ENCODE measurements at regions not wholly inside any gene's neighbourhood (a gene's known extent, or its start where the extent isn't known, plus 50 kb on each side); places are given as distances from the start of the nearest gene placed in this dataset.

- Histone ChIP-seq H3K9me3 (ENCODE audit: control insufficient read depth, low read length) (no peaks in the 10 kb centered on the region), H3K4me3 (ENCODE audit: insufficient read depth, low read depth, low read length, poor library complexity, severe bottlenecking) (no peak overlapping the region), H3K27ac (ENCODE audit: insufficient read depth, low read length, poor library complexity, severe bottlenecking) (no peak overlapping the region), H3K4me1 (ENCODE audit: control insufficient read depth, insufficient read depth, low read length, poor library complexity, severe bottlenecking) (no peaks in the 10 kb centered on the region), H3K27me3 (replicated peaks; ENCODE audit: control insufficient read depth, insufficient read depth, low read length, poor library complexity, severe bottlenecking) (peaks cover 14% of the 10 kb centered on the region), H3K36me3 (ENCODE audit: control insufficient read depth, insufficient read depth, low read length) (no peaks in the 10 kb centered on the region)
- DNase-seq, result no peak
These were observed 163.4 kb upstream of the MKI67 start for GRCh38 chr10:128289621-128290020.

DNA sequence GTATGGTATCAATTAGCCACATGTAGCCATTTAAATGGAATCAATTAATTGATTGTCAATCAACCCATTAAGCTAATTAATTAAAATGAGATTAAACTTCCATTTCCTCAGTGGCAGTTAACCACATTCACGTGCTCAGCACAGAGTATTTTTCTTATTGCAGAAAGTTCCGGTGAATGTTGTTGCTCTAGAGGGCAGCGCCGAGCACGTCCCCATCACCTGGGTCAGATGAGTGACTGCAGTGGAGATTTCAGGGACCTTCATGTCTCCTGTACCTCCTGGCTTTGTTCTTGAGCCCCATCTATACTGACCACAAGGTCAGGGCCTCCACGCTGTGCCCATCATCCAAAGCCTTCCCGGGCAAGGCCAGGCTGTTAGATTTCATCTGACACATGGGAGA, 168.8 kb upstream of the MKI67 start:
- no peak for DNase-seq

GRCh38 chr10:128296253-128297007, 170.2 kb upstream of the MKI67 start:
- Histone ChIP-seq H3K4me1 (ENCODE audit: control insufficient read depth, insufficient read depth, low read length, poor library complexity, severe bottlenecking) (no peaks in the 10 kb centered on the region), H3K27ac (ENCODE audit: insufficient read depth, low read length, poor library complexity, severe bottlenecking) (no peak overlapping the region), H3K36me3 (ENCODE audit: control insufficient read depth, insufficient read depth, low read length) (no peaks in the 10 kb centered on the region), H3K4me3 (ENCODE audit: insufficient read depth, low read depth, low read length, poor library complexity, severe bottlenecking) (no peak overlapping the region), H3K9me3 (ENCODE audit: control insufficient read depth, low read length) (no peaks in the 10 kb centered on the region), H3K27me3 (replicated peaks; ENCODE audit: control insufficient read depth, insufficient read depth, low read length, poor library complexity, severe bottlenecking) (no peaks in the 10 kb centered on the region)
- no peak for DNase-seq

More for the DNA sequence above, 168.8 kb upstream of the MKI67 start:
- H3K4me3 ChIP-seq (ENCODE audit: insufficient read depth, low read depth, low read length, poor library complexity, severe bottlenecking), result no peak overlapping the region
- no peaks in the 10 kb centered on the region for H3K4me1 ChIP-seq (ENCODE audit: control insufficient read depth, insufficient read depth, low read length, poor library complexity, severe bottlenecking)
- peaks cover 4% of the 10 kb centered on the region for H3K27me3 ChIP-seq (replicated peaks; ENCODE audit: control insufficient read depth, insufficient read depth, low read length, poor library complexity, severe bottlenecking)
- H3K36me3 ChIP-seq (ENCODE audit: control insufficient read depth, insufficient read depth, low read length), result no peaks in the 10 kb centered on the region
- H3K27ac ChIP-seq (ENCODE audit: insufficient read depth, low read length, poor library complexity, severe bottlenecking), result no peak overlapping the region
- no peaks in the 10 kb centered on the region for H3K9me3 ChIP-seq (ENCODE audit: control insufficient read depth, low read length)

DNA sequence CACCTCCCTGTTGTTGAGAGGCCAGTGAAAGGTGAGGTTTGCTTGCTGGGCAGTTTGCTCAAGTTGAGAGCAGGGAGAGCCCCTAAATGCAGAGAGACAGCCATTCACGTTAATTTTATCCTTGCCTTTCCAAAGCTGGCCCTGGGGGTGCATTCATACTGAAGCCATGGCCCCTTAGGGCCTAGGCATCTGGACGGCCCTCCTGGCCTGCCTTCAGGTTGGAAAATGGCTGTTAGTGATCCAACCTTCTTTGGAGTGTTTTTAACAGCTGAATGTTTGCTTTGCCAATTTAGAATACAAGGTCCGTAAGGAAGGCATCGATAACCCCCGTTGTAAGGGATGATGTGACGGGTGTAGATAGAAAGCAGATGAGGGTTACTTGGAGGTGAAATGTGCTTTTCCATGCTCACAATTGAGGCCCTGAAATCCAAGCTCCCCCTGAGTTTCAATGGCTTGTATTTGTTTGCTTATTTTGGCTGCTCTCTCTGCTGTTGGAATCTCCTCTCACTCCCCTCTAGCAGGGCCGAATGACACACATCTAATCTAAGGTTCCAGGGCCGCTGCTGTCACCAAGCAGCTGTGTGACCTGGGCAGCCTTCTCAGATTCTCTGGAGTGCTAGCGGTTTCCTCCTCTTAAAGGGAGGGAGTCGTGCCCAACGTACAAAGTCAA, 171.6 kb upstream of the MKI67 start:
- no peaks in the 10 kb centered on the region for H3K4me1 ChIP-seq (ENCODE audit: control insufficient read depth, insufficient read depth, low read length, poor library complexity, severe bottlenecking)
- no peak for DNase-seq
- no peaks in the 10 kb centered on the region for H3K9me3 ChIP-seq (ENCODE audit: control insufficient read depth, low read length)
- H3K4me3 ChIP-seq (ENCODE audit: insufficient read depth, low read depth, low read length, poor library complexity, severe bottlenecking), result no peak overlapping the region
- H3K27ac ChIP-seq (ENCODE audit: insufficient read depth, low read length, poor library complexity, severe bottlenecking), result no peak overlapping the region
- no peaks in the 10 kb centered on the region for H3K27me3 ChIP-seq (replicated peaks; ENCODE audit: control insufficient read depth, insufficient read depth, low read length, poor library complexity, severe bottlenecking)
- H3K36me3 ChIP-seq (ENCODE audit: control insufficient read depth, insufficient read depth, low read length), result no peaks in the 10 kb centered on the region

GRCh38 chr10:128298587-128298986, 172.4 kb upstream of the MKI67 start:
- DNase-seq, result no peak
- no peak overlapping the region for H3K27ac ChIP-seq (ENCODE audit: insufficient read depth, low read length, poor library complexity, severe bottlenecking)
- no peak overlapping the region for H3K4me3 ChIP-seq (ENCODE audit: insufficient read depth, low read depth, low read length, poor library complexity, severe bottlenecking)
- H3K4me1 ChIP-seq (ENCODE audit: control insufficient read depth, insufficient read depth, low read length, poor library complexity, severe bottlenecking), result no peaks in the 10 kb centered on the region
- H3K27me3 ChIP-seq (replicated peaks; ENCODE audit: control insufficient read depth, insufficient read depth, low read length, poor library complexity, severe bottlenecking), result no peaks in the 10 kb centered on the region
- H3K9me3 ChIP-seq (ENCODE audit: control insufficient read depth, low read length), result no peaks in the 10 kb centered on the region
- H3K36me3 ChIP-seq (ENCODE audit: control insufficient read depth, insufficient read depth, low read length), result no peaks in the 10 kb centered on the region

GRCh38 chr10:128300290-128300824, 174.1 kb upstream of the MKI67 start:
- Histone ChIP-seq H3K4me3 (ENCODE audit: insufficient read depth, low read depth, low read length, poor library complexity, severe bottlenecking) (no peak overlapping the region), H3K9me3 (ENCODE audit: control insufficient read depth, low read length) (no peaks in the 10 kb centered on the region), H3K27me3 (replicated peaks; ENCODE audit: control insufficient read depth, insufficient read depth, low read length, poor library complexity, severe bottlenecking) (no peaks in the 10 kb centered on the region), H3K4me1 (ENCODE audit: control insufficient read depth, insufficient read depth, low read length, poor library complexity, severe bottlenecking) (no peaks in the 10 kb centered on the region), H3K27ac (ENCODE audit: insufficient read depth, low read length, poor library complexity, severe bottlenecking) (no peak overlapping the region), H3K36me3 (ENCODE audit: control insufficient read depth, insufficient read depth, low read length) (no peaks in the 10 kb centered on the region)
- DNase-seq, result no peak

DNA sequence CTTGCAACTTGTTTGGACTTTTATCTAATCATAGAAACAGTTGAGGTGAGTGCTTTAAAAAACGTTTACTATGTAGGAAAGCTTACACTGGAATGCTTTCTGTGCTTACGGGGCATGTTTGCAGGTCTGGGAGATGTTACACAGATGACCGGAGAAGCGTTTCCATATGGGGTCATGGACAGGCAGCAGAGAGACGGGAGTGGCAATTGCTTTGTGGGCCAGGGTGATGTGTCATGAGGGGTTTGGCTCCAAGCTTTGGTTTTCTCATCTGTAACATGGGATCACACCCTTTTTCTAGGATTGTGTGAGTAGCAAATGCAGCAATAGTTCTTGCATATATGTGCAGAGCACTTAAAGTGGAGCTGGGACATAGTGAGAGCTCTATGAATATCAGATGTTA, 174.8 kb upstream of the MKI67 start:
- H3K9me3 ChIP-seq (ENCODE audit: control insufficient read depth, low read length), result no peaks in the 10 kb centered on the region
- no peak overlapping the region for H3K4me3 ChIP-seq (ENCODE audit: insufficient read depth, low read depth, low read length, poor library complexity, severe bottlenecking)
- no peaks in the 10 kb centered on the region for H3K27me3 ChIP-seq (replicated peaks; ENCODE audit: control insufficient read depth, insufficient read depth, low read length, poor library complexity, severe bottlenecking)
- H3K27ac ChIP-seq (ENCODE audit: insufficient read depth, low read length, poor library complexity, severe bottlenecking), result no peak overlapping the region
- H3K4me1 ChIP-seq (ENCODE audit: control insufficient read depth, insufficient read depth, low read length, poor library complexity, severe bottlenecking), result no peaks in the 10 kb centered on the region
- H3K36me3 ChIP-seq (ENCODE audit: control insufficient read depth, insufficient read depth, low read length), result no peaks in the 10 kb centered on the region
- DNase-seq, result no peak

DNA sequence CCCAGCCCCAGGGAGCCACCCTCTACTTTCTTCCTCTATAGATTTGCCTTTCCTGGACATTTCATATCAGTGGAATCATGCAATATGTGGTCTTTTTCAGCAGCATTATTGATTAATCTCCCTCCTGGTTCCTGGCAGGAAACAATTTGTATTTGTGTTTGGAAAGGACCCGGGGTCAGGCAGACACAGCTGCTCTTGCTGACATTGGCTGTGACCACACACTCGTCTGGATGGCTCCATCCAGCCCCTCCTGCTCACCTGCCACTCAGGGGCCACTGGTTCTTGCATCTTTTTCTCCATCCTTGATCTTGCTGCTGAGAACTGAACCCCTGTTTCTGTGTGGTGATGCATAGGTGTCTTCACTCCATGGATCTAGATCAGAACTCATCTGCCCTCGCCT, 176.6 kb upstream of the MKI67 start:
- H3K9me3 ChIP-seq (ENCODE audit: control insufficient read depth, low read length), result no peaks in the 10 kb centered on the region
- H3K4me1 ChIP-seq (ENCODE audit: control insufficient read depth, insufficient read depth, low read length, poor library complexity, severe bottlenecking), result no peaks in the 10 kb centered on the region
- no peak for DNase-seq
- no peaks in the 10 kb centered on the region for H3K36me3 ChIP-seq (ENCODE audit: control insufficient read depth, insufficient read depth, low read length)
- H3K4me3 ChIP-seq (ENCODE audit: insufficient read depth, low read depth, low read length, poor library complexity, severe bottlenecking), result no peak overlapping the region
- H3K27me3 ChIP-seq (replicated peaks; ENCODE audit: control insufficient read depth, insufficient read depth, low read length, poor library complexity, severe bottlenecking), result no peaks in the 10 kb centered on the region
- no peak overlapping the region for H3K27ac ChIP-seq (ENCODE audit: insufficient read depth, low read length, poor library complexity, severe bottlenecking)

GRCh38 chr10:128304271-128304670, 178.0 kb upstream of the MKI67 start:
- H3K4me3 ChIP-seq (ENCODE audit: insufficient read depth, low read depth, low read length, poor library complexity, severe bottlenecking), result no peak overlapping the region
- H3K36me3 ChIP-seq (ENCODE audit: control insufficient read depth, insufficient read depth, low read length), result no peaks in the 10 kb centered on the region
- no peak overlapping the region for H3K27ac ChIP-seq (ENCODE audit: insufficient read depth, low read length, poor library complexity, severe bottlenecking)
- no peak for DNase-seq
- H3K4me1 ChIP-seq (ENCODE audit: control insufficient read depth, insufficient read depth, low read length, poor library complexity, severe bottlenecking), result no peaks in the 10 kb centered on the region
- H3K27me3 ChIP-seq (replicated peaks; ENCODE audit: control insufficient read depth, insufficient read depth, low read length, poor library complexity, severe bottlenecking), result no peaks in the 10 kb centered on the region
- H3K9me3 ChIP-seq (ENCODE audit: control insufficient read depth, low read length), result no peaks in the 10 kb centered on the region

DNA sequence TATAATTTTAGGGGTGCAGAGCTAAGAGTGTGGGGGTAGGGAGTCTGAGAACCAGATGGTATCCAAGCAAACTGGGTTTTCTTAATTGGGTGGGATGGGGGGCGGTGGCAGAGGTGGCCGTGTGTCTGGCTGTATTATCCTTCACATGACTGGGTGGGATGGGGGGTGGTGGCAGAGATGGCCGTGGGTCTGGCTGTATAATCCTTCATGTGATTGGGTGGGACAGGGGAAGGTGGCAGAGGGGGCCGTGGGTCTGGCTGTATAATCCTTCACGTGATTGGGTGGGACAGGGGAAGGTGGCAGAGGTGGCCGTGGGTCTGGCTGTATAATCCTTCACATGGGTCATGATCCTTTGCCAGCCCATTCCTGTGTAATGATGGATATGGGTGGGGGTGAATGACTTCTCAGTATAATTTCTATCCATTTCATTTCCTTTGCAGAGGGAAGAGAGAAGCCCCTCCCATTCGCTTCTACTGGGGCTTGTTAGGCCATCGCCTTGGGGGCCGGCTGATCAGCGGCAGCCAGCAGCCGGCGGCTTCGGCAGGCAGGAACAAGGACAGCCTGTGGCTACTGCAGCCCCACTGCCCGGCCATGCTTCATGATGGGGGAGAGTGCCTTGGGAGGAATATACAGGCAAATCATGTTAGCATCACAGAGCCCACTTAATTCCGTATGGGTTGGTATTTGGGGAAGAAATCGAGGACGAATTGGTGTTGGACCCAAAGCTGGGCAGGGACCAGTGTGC, 179.6 kb upstream of the MKI67 start:
- Histone ChIP-seq H3K4me1 (ENCODE audit: control insufficient read depth, insufficient read depth, low read length, poor library complexity, severe bottlenecking) (no peaks in the 10 kb centered on the region), H3K9me3 (ENCODE audit: control insufficient read depth, low read length) (no peaks in the 10 kb centered on the region), H3K36me3 (ENCODE audit: control insufficient read depth, insufficient read depth, low read length) (no peaks in the 10 kb centered on the region), H3K27ac (ENCODE audit: insufficient read depth, low read length, poor library complexity, severe bottlenecking) (no peak overlapping the region), H3K27me3 (replicated peaks; ENCODE audit: control insufficient read depth, insufficient read depth, low read length, poor library complexity, severe bottlenecking) (no peaks in the 10 kb centered on the region), H3K4me3 (ENCODE audit: insufficient read depth, low read depth, low read length, poor library complexity, severe bottlenecking) (no peak overlapping the region)
- no peak for DNase-seq
